ENCODE measurements at regions not wholly inside any gene's neighbourhood (a gene's known extent, or its start where the extent isn't known, plus 50 kb on each side); places are given as distances from the start of the nearest gene placed in this dataset.
"Not testable (repeated sequence)": the region's sequence is repeated elsewhere in the genome, so short reads cannot be mapped to it uniquely, and the experiment has no call there.

DNA sequence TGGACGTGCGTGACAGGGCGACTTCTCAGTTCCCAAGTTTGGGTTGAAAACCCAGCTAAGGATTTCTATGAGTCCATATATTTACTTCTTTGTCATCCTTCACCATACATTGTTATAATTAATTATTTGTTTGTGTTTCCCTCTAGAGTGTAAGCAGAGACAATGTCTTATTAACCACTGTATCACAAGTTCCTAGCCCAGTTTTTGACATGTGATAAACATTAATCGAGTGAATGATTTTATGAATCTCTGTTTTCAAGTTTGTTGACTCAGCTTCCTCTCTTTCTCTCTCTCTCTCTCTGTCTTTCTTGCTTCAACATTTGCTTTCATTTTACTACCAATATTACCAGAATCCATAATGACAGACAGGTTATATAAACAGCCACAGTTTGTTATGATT, 1259.6 kb upstream of the TENM4 start:
- POLR2A ChIA-PET, result no interaction called here
- no peak for DNase-seq (ENCODE audit: low read depth, low spot score)

DNA sequence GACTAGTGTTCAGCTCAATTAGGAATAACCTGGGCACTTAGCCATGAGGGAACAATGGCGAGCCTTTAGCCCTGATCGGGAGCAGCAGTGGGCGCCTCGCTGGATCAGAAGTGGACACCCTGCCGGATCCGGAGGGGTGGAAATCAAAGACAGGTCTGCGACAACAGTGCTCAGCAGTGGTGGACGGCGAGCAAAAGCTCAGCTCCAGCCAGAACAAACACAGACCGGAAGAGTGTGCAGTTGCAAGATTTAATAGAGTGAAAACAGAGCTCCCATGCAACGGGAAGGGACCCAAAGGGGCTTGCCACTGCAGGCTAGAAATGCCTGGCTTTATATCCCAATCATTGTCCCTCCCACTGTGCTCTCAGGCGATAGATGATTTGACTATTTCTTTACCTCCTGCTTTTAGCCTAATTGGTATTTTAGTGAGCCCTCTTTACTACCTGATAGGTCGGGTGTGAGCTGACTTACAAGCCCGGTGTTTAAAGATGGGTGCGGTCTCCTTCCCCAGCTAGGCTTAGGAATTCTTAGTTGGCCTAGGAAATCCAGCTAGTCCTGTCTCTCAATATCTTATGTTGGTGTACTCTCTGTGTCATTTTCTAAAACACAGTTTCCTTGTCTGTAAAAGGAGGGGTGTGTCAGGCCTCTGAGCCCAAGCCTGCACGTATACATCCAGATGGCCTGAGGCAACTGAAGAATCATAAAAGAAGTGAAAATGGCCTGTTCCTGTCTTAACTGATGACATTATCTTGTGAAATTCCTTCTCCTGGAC, 1258.8 kb upstream of the TENM4 start:
- CTCF ChIA-PET; H3K27me3 ChIP-seq (ENCODE audit: control insufficient read depth, insufficient read depth, low read length); POLR2A ChIA-PET; H3K4me3 ChIP-seq (ENCODE audit: low read depth, low read length); H3K27ac ChIP-seq (ENCODE audit: low read depth, low read length); DNase-seq (ENCODE audit: low read depth, low spot score); H3K9me3 ChIP-seq (ENCODE audit: control insufficient read depth, insufficient read depth, low read length): not testable (repeated sequence)

More for the DNA sequence above, 1259.6 kb upstream of the TENM4 start:
- H3K27me3 ChIP-seq (ENCODE audit: control insufficient read depth, insufficient read depth, low read length), result no peaks in the 10 kb centered on the region
- CTCF ChIA-PET, result no interaction called here
- no peak overlapping the region for H3K27ac ChIP-seq (ENCODE audit: low read depth, low read length)
- no peaks in the 10 kb centered on the region; the same call in 1 of the 2 replicates for H3K9me3 ChIP-seq (ENCODE audit: control insufficient read depth, insufficient read depth, low read length)
- no peak overlapping the region for H3K4me3 ChIP-seq (ENCODE audit: low read depth, low read length)
- TF ChIP-seq, protein P1, sequence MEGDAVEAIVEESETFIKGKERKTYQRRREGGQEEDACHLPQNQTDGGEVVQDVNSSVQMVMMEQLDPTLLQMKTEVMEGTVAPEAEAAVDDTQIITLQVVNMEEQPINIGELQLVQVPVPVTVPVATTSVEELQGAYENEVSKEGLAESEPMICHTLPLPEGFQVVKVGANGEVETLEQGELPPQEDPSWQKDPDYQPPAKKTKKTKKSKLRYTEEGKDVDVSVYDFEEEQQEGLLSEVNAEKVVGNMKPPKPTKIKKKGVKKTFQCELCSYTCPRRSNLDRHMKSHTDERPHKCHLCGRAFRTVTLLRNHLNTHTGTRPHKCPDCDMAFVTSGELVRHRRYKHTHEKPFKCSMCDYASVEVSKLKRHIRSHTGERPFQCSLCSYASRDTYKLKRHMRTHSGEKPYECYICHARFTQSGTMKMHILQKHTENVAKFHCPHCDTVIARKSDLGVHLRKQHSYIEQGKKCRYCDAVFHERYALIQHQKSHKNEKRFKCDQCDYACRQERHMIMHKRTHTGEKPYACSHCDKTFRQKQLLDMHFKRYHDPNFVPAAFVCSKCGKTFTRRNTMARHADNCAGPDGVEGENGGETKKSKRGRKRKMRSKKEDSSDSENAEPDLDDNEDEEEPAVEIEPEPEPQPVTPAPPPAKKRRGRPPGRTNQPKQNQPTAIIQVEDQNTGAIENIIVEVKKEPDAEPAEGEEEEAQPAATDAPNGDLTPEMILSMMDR (IDR thresholded peaks at IDR 0.05; ENCODE audit: low read depth, low read length), result no peak

DNA sequence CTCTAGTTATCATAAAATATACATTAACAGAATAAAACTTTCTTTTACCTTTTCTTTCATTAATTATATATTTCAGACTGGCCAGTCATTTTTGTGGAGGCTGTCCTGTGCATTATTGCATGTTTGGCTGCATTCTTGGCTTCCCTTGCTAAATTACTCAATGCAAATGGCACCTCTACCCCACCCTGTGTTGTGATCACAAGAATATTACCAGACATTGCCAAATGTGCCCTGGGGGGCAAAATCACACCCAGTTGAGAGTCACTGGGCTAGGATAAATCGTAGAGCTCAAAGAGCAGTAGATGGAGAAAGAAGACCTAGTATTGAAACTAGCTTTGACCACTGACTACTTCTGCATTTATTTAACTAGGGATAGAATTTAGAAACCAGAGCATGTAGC, 1257.8 kb upstream of the TENM4 start:
- POLR2A ChIA-PET, result no interaction called here
- CTCF ChIA-PET, result no interaction called here

DNA sequence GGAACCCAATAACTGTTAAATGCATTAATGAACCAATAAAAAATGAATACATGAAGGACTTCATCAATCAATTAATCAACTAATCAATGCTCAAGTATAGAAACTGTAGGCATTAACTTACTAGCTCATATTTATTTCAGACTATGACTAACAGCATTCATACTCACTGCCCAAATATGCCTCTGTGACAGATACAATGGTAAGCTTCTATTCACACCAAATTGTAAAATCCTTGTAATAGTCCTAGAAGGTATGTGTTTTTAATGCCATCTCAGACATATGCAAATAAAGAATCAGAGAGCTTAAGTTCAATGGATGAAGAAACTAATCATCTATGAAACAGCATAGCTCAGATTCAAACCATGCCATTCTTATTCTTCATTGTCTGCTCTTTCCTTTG, 1253.6 kb upstream of the TENM4 start:
- no peak for DNase-seq (ENCODE audit: low read depth, low spot score)
- Histone ChIP-seq H3K9me3 (ENCODE audit: control insufficient read depth, insufficient read depth, low read length) (no peaks in the 10 kb centered on the region; the same call in 1 of the 2 replicates), H3K27ac (ENCODE audit: low read depth, low read length) (no peak overlapping the region), H3K27me3 (ENCODE audit: control insufficient read depth, insufficient read depth, low read length) (no peaks in the 10 kb centered on the region), H3K4me3 (ENCODE audit: low read depth, low read length) (no peak overlapping the region)
- TF ChIP-seq, protein P1 (IDR thresholded peaks at IDR 0.05; ENCODE audit: low read depth, low read length), result no peak
- ChIA-PET POLR2A (no interaction called here), CTCF (no interaction called here)

More for the DNA sequence above, 1257.8 kb upstream of the TENM4 start:
- Histone ChIP-seq H3K27ac (ENCODE audit: low read depth, low read length) (no peak overlapping the region), H3K27me3 (ENCODE audit: control insufficient read depth, insufficient read depth, low read length) (no peaks in the 10 kb centered on the region), H3K4me3 (ENCODE audit: low read depth, low read length) (no peak overlapping the region), H3K9me3 (ENCODE audit: control insufficient read depth, insufficient read depth, low read length) (no peaks in the 10 kb centered on the region; the same call in 1 of the 2 replicates)
- TF ChIP-seq, protein P1 (IDR thresholded peaks at IDR 0.05; ENCODE audit: low read depth, low read length), result no peak
- DNase-seq (ENCODE audit: low read depth, low spot score), result no peak

DNA sequence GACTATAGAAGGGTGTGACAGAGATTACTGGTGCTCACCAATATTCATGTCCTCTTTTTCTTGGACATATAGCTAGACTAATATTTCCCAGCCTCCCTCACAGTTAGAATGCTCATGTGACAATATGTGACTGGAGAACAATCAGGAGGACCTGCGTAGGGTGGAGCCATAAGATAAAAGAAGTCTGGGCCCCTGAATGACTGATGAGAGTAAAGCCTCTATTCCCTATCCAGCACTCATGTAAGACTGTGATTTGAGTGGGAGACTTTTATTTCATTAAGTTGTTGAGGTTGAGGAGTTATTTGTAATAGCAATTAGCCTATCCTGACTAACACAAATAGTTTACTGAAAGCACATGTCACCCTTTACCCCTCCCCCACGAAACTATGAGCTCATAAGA, 1247.1 kb upstream of the TENM4 start:
- DNase-seq (ENCODE audit: low read depth, low spot score), result no peak
- ChIA-PET POLR2A (no interaction called here), CTCF (no interaction called here)

More for the DNA sequence above, 1247.1 kb upstream of the TENM4 start:
- Histone ChIP-seq H3K27ac (ENCODE audit: low read depth, low read length) (no peak overlapping the region), H3K27me3 (ENCODE audit: control insufficient read depth, insufficient read depth, low read length) (no peaks in the 10 kb centered on the region), H3K9me3 (ENCODE audit: control insufficient read depth, insufficient read depth, low read length) (no peaks in the 10 kb centered on the region), H3K4me3 (ENCODE audit: low read depth, low read length) (no peak overlapping the region)
- TF ChIP-seq, protein P1 (IDR thresholded peaks at IDR 0.05; ENCODE audit: low read depth, low read length), result no peak
